Liver (tissue), 8 donors: ENCODE measurements at regions not wholly inside any gene's neighbourhood (a gene's known extent, or its start where the extent isn't known, plus 50 kb on each side); places are given as distances from the start of the nearest gene placed in this dataset.

Source experiments
- DNase-seq: peaks from one replicate; pipeline ENCODE4 v3.0.0-alpha.2; 2017; ENCODE audit warnings: low spot score
- H3K27ac ChIP-seq, 2 donors: one replicate each; pipeline ENCODE4 v1.7.0; 2013; ENCODE audit warnings: inconsistent platforms in 2 of 2, low read length in 2 of 2, control low read depth in 1 of 2, low read depth in 1 of 2, mild to moderate bottlenecking in 1 of 2
- H3K27me3 ChIP-seq, 4 donors: one replicate each; pipeline versions ENCODE4 v1.6.1 to v1.7.0; 2013; ENCODE audit warnings: low read length in 3 of 4, inconsistent platforms in 1 of 4, mild to moderate bottlenecking in 1 of 4, moderate library complexity in 1 of 4; ENCODE audit not compliant: control insufficient read depth in 4 of 4, insufficient read depth in 4 of 4
- H3K36me3 ChIP-seq, 4 donors: one replicate each; pipeline versions ENCODE4 v1.6.1 to v1.7.0; 2013; ENCODE audit warnings: low read length in 3 of 4, mild to moderate bottlenecking in 3 of 4, low read depth in 1 of 4, moderate library complexity in 1 of 4; ENCODE audit not compliant: control insufficient read depth in 4 of 4, insufficient read depth in 3 of 4
- H3K4me1 ChIP-seq, 4 donors: one replicate each; pipeline versions ENCODE4 v1.6.1 to v1.7.0; 2013; ENCODE audit warnings: low read length in 3 of 4, mild to moderate bottlenecking in 3 of 4, moderate library complexity in 1 of 4; ENCODE audit not compliant: control insufficient read depth in 4 of 4, insufficient read depth in 4 of 4
- H3K4me3 ChIP-seq, 3 donors: one replicate each; pipeline versions ENCODE4 v1.6.1 to v1.7.0; 2013; ENCODE audit warnings: low read length in 3 of 3, control low read depth in 1 of 3, low read depth in 1 of 3, mild to moderate bottlenecking in 1 of 3
- H3K9ac ChIP-seq, 2 donors: one replicate each; pipeline ENCODE4 v1.7.0; 2013; ENCODE audit warnings: low read length in 2 of 2, mild to moderate bottlenecking in 2 of 2, moderate library complexity in 2 of 2, control low read depth in 1 of 2, low read depth in 1 of 2
- H3K9me3 ChIP-seq, 4 donors: one replicate each; pipeline versions ENCODE4 v1.6.1 to v1.7.0; 2013; ENCODE audit warnings: low read length in 3 of 4; ENCODE audit not compliant: control insufficient read depth in 4 of 4
- CTCF ChIP-seq: fragments of 150-350 bp; IDR thresholded peaks from 2 replicates; pipeline ENCODE4 v1.5.1; 2017; ENCODE audit warnings: improper control_type of control experiment, low read depth, low read length; ENCODE audit not compliant: missing input control
- EGR1 ChIP-seq, 2 donors: IDR thresholded peaks; 2 replicates each; pipeline ENCODE4 v1.6.1; 2016 to 2018; ENCODE audit warnings: antibody characterized with exemption in 2 of 2, low read depth in 2 of 2
- FOXA1 ChIP-seq: IDR thresholded peaks from 2 replicates; pipeline ENCODE4 v1.6.1; 2016; ENCODE audit warnings: antibody characterized with exemption
- FOXA2 ChIP-seq: IDR thresholded peaks from 2 replicates; pipeline ENCODE4 v1.6.1; 2016; ENCODE audit warnings: antibody characterized with exemption
- GABPA ChIP-seq, 2 donors: IDR thresholded peaks in 1 of 2; conservative IDR thresholded peaks in 1 of 2; 2 replicates each; pipeline ENCODE4 v1.6.1; 2016; ENCODE audit warnings: antibody characterized with exemption in 2 of 2, mild to moderate bottlenecking in 1 of 2, moderate library complexity in 1 of 2
- HNF4A ChIP-seq, 2 donors: conservative IDR thresholded peaks; 2 replicates each; pipeline ENCODE4 v1.6.1; 2016; ENCODE audit warnings: antibody characterized with exemption in 2 of 2, mild to moderate bottlenecking in 2 of 2
- HNF4G ChIP-seq: IDR thresholded peaks from 2 replicates; pipeline ENCODE4 v1.6.1; 2016; ENCODE audit warnings: antibody characterized with exemption
- JUND ChIP-seq, 2 donors: IDR thresholded peaks; 2 replicates each; pipeline ENCODE4 v1.6.1; 2016; ENCODE audit warnings: antibody characterized with exemption in 2 of 2
- NR2F2 ChIP-seq: IDR thresholded peaks from 2 replicates; pipeline ENCODE4 v1.6.1; 2016; ENCODE audit warnings: antibody characterized with exemption
- RAD21 ChIP-seq, 2 donors: IDR thresholded peaks; 2 replicates each; pipeline ENCODE4 v1.6.1; 2016; ENCODE audit warnings: antibody characterized with exemption in 2 of 2, mild to moderate bottlenecking in 2 of 2
- REST ChIP-seq: IDR thresholded peaks from 2 replicates; pipeline ENCODE4 v1.6.1; 2016; ENCODE audit warnings: antibody characterized with exemption, mild to moderate bottlenecking
- RXRA ChIP-seq, 2 donors: IDR thresholded peaks; 2 replicates each; pipeline ENCODE4 v1.6.1; 2017 to 2018; ENCODE audit warnings: antibody characterized with exemption in 2 of 2, mild to moderate bottlenecking in 1 of 2
- SP1 ChIP-seq: IDR thresholded peaks from 2 replicates; pipeline ENCODE4 v1.6.1; 2018; ENCODE audit warnings: antibody characterized with exemption, mild to moderate bottlenecking
- TAF1 ChIP-seq: conservative IDR thresholded peaks from 2 replicates; pipeline ENCODE4 v1.6.1; 2016; ENCODE audit warnings: antibody characterized with exemption, mild to moderate bottlenecking
- YY1 ChIP-seq: IDR thresholded peaks from 2 replicates; pipeline ENCODE4 v1.6.1; 2016; ENCODE audit warnings: antibody characterized with exemption, mild to moderate bottlenecking
- WGBS: extraction: QIAGEN DNeasy Blood & Tissue Kit; methylation state at CpG from one replicate; pipeline ENCODE4 v1.1.7; 2013; 5-methylcytosine and 5-hydroxymethylcytosine counted together
- TF ChIP-seq, protein P1 (sequence below): IDR thresholded peaks from 2 replicates; pipeline ENCODE4 v1.6.1; 2016; ENCODE audit warnings: antibody characterized with exemption
- TF ChIP-seq, protein P2 (sequence below): IDR thresholded peaks from 2 replicates; pipeline ENCODE4 v1.6.1; 2016; ENCODE audit warnings: antibody characterized with exemption
- TF ChIP-seq, protein P3 (sequence below): IDR thresholded peaks from 2 replicates; pipeline ENCODE4 v1.6.1; 2016; ENCODE audit warnings: antibody characterized with exemption
- donor health status: healthy.
- donor health status: healthy.
- donor health status: healthy.
- donor health status: healthy.
- donor health status: healthy.

- H3K4me1 ChIP-seq: no peaks in the 10 kb centered on the region
- no peak overlapping the region for H3K9ac ChIP-seq
- TF ChIP-seq FOXA1 (no peak), CTCF (no peak), EGR1 (IDR thresholded peaks at IDR 0.05; ENCODE audit: low read depth in 2 of 2) (no peak), FOXA2 (no peak), SP1 (no peak), RXRA (IDR thresholded peaks at IDR 0.05) (no peak), RAD21 (IDR thresholded peaks at IDR 0.05) (no peak)
- TF ChIP-seq, protein P1, sequence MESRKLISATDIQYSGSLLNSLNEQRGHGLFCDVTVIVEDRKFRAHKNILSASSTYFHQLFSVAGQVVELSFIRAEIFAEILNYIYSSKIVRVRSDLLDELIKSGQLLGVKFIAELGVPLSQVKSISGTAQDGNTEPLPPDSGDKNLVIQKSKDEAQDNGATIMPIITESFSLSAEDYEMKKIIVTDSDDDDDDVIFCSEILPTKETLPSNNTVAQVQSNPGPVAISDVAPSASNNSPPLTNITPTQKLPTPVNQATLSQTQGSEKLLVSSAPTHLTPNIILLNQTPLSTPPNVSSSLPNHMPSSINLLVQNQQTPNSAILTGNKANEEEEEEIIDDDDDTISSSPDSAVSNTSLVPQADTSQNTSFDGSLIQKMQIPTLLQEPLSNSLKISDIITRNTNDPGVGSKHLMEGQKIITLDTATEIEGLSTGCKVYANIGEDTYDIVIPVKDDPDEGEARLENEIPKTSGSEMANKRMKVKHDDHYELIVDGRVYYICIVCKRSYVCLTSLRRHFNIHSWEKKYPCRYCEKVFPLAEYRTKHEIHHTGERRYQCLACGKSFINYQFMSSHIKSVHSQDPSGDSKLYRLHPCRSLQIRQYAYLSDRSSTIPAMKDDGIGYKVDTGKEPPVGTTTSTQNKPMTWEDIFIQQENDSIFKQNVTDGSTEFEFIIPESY: no peak
- TF ChIP-seq, protein P2, sequence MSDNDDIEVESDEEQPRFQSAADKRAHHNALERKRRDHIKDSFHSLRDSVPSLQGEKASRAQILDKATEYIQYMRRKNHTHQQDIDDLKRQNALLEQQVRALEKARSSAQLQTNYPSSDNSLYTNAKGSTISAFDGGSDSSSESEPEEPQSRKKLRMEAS: no peak
- TF ChIP-seq, protein P3, sequence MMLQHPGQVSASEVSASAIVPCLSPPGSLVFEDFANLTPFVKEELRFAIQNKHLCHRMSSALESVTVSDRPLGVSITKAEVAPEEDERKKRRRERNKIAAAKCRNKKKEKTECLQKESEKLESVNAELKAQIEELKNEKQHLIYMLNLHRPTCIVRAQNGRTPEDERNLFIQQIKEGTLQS: no peak
- H3K27me3 ChIP-seq: no peaks in the 10 kb centered on the region
- no peak for DNase-seq
- no peaks in the 10 kb centered on the region for H3K36me3 ChIP-seq
- no peak overlapping the region for H3K27ac ChIP-seq
- no peaks in the 10 kb centered on the region for H3K9me3 ChIP-seq
- H3K4me3 ChIP-seq: no peak overlapping the region
- 92% methylated on average over 3 of the region's 3 CpGs for WGBS
Measured at GRCh38 chr2:57888463-57888862, 158.1 kb upstream of the VRK2 start.

- no peak for DNase-seq
Measured at GRCh38 chr2:57890464-57890863, 156.1 kb upstream of the VRK2 start.

More at GRCh38 chr2:57890464-57890863, 156.1 kb upstream of the VRK2 start:
- TF ChIP-seq CTCF: no peak
- no peak for TF ChIP-seq HNF4A (conservative IDR thresholded peaks at IDR 0.05)
- no peak for TF ChIP-seq YY1
- no peak for TF ChIP-seq RXRA (IDR thresholded peaks at IDR 0.05)
- TF ChIP-seq GABPA (IDR thresholded peaks at IDR 0.05 in 1 of 2, conservative IDR thresholded peaks at IDR 0.05 in 1 of 2): no peak
- TF ChIP-seq SP1: no peak
- TF ChIP-seq REST: no peak
- TF ChIP-seq NR2F2: no peak
- TF ChIP-seq FOXA1: no peak
- TF ChIP-seq, protein P2: no peak
- TF ChIP-seq, protein P3: no peak
- TF ChIP-seq JUND (IDR thresholded peaks at IDR 0.05): no peak
- no peak for TF ChIP-seq TAF1
- TF ChIP-seq, protein P1: no peak
- no peak for TF ChIP-seq HNF4G
- no peak for TF ChIP-seq RAD21 (IDR thresholded peaks at IDR 0.05)
- no peak for TF ChIP-seq FOXA2
- Histone ChIP-seq H3K9me3 (no peaks in the 10 kb centered on the region), H3K4me1 (no peaks in the 10 kb centered on the region), H3K4me3 (no peak overlapping the region), H3K27me3 (no peaks in the 10 kb centered on the region), H3K9ac (no peak overlapping the region), H3K36me3 (no peaks in the 10 kb centered on the region), H3K27ac (no peak overlapping the region)
